ENCODE measurements at regions not wholly inside any gene's neighbourhood (a gene's known extent, or its start where the extent isn't known, plus 50 kb on each side); places are given as distances from the start of the nearest gene placed in this dataset.

DNA sequence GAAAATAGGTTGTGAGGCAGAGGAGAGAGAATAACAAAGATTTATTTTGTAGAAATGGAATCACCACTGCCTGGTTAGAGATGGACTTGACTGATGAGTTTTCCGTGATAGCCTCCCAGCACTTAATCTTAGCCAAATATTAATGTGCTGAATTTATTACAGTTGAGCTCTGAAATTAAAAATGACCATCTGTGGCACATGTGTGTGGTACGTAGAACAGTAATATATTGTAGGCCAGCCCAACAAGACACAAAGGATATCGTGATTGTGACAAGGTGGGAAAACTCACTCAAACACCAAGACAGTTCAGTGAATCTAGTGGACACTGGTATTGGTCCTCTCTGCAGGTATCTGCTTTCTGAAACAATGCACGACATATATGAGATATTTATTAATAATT is 119.4 kb downstream of the HAO1 start:
- Histone ChIP-seq H3K9me3 (no peaks in the 10 kb centered on the region), H3K27ac (no peak overlapping the region), H3K4me3 (no peak overlapping the region), H3K4me1 (no peaks in the 10 kb centered on the region), H3K36me3 (no peaks in the 10 kb centered on the region), H3K27me3 (no peaks in the 10 kb centered on the region)
- ATAC-seq (no peak), DNase-seq (no peak)
- intact Hi-C loops (cut with DNase I) = no loop called here
- TF ChIP-seq, protein P1, sequence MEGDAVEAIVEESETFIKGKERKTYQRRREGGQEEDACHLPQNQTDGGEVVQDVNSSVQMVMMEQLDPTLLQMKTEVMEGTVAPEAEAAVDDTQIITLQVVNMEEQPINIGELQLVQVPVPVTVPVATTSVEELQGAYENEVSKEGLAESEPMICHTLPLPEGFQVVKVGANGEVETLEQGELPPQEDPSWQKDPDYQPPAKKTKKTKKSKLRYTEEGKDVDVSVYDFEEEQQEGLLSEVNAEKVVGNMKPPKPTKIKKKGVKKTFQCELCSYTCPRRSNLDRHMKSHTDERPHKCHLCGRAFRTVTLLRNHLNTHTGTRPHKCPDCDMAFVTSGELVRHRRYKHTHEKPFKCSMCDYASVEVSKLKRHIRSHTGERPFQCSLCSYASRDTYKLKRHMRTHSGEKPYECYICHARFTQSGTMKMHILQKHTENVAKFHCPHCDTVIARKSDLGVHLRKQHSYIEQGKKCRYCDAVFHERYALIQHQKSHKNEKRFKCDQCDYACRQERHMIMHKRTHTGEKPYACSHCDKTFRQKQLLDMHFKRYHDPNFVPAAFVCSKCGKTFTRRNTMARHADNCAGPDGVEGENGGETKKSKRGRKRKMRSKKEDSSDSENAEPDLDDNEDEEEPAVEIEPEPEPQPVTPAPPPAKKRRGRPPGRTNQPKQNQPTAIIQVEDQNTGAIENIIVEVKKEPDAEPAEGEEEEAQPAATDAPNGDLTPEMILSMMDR (IDR thresholded peaks at IDR 0.05) = no peak

DNA sequence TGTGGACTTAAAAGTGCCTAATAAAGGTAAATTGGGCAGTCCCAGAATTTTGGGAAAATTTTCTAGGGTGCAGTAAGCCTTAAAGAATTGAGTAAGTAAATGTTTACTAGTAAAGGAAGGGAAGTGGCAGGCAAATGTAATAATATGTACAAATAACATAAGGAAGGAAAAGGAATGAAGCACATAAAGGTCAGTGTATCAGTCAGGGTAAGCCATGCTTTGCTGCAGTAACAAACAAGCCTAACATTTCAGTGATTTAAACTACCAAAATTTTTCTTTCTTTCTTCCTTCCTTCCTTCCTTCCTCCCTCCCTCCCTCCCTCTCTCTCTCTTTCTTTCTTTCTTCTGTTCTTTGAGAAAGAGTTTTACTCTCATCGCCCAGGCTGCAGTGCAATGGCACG is 117.5 kb downstream of the HAO1 start:
- H3K27me3 ChIP-seq = no peaks in the 10 kb centered on the region
- TF ChIP-seq, protein P1 (IDR thresholded peaks at IDR 0.05) = no peak
- ATAC-seq (no peak), DNase-seq (no peak)
- intact Hi-C loops (cut with DNase I) = no loop called here
- H3K9me3 ChIP-seq = no peaks in the 10 kb centered on the region
- no peak overlapping the region for H3K27ac ChIP-seq
- H3K4me3 ChIP-seq = no peak overlapping the region
- no peaks in the 10 kb centered on the region for H3K36me3 ChIP-seq
- no peaks in the 10 kb centered on the region for H3K4me1 ChIP-seq

DNA sequence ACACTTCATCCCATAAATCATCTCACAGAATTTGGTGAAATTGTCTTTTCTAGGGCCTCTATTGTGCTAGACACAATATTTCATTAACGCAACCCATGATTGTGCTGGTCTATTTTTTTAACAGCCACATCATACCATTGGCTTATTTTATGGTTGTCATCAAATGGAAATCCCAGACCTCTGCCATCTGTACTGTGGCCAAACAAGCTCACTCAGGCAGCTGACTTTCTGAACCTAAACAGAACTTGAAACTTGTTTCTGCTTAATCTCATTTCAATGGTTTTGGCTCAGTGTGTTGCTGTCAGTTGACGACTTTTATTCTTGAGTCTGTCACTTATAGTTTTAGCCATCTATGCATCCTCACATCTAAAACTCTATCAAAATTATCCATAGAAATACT is 111.8 kb downstream of the HAO1 start:
- H3K36me3 ChIP-seq = no peaks in the 10 kb centered on the region
- intact Hi-C loops (cut with DNase I) = no loop called here
- H3K27ac ChIP-seq = no peak overlapping the region
- H3K9me3 ChIP-seq = no peaks in the 10 kb centered on the region
- DNase-seq (no peak), ATAC-seq (no peak)
- H3K4me3 ChIP-seq = no peak overlapping the region
- TF ChIP-seq, protein P1 (IDR thresholded peaks at IDR 0.05) = no peak
- no peaks in the 10 kb centered on the region for H3K4me1 ChIP-seq
- H3K27me3 ChIP-seq = no peaks in the 10 kb centered on the region

DNA sequence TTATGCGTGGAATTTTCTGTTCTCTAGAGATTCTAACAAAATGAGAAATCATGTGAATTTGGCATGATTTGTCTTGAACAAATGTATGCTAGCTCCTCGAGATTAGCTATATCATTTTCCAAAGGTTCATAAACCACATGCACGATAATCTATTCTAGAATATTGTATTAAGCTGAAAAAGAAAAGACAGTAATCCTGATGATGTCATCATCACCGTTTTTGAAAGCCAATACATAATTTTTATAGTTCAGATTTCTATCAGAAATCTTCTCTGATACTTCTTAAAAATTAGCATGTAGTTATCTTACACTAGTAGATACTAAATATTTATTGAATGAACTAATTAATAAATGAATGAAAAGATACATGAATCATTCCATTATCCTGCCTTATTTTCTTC is 111.2 kb downstream of the HAO1 start:
- Histone ChIP-seq H3K9me3 (peaks cover 0 to 5% of the 10 kb centered on the region in 2 donors), H3K4me1 (no peaks in the 10 kb centered on the region), H3K27ac (no peak overlapping the region), H3K36me3 (no peaks in the 10 kb centered on the region), H3K27me3 (no peaks in the 10 kb centered on the region), H3K4me3 (no peak overlapping the region)
- DNase-seq (no peak), ATAC-seq (no peak)
- TF ChIP-seq, protein P1 (IDR thresholded peaks at IDR 0.05) = no peak
- intact Hi-C loops (cut with DNase I) = no loop called here

DNA sequence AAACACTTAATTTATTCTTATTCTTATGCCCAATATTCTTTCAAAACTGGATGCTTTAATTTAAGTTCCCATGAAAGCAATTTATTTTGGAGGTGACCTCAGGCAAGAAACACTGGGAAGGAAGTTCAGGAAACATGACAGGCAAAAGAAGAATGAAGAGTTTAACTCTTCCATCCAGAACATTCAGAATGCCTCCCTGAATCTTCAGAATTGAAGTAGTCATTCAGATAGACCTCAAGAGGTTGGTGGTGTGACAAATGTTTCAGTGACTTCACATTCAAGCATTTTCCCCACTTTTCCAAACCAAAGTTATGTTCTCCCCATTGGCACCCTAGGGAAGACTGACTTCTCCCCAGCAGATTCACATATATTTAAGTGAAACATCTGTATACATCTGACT is 110.5 kb downstream of the HAO1 start:
- H3K27me3 ChIP-seq = no peaks in the 10 kb centered on the region
- DNase-seq = no peak
- H3K4me1 ChIP-seq = no peaks in the 10 kb centered on the region
- H3K4me3 ChIP-seq = no peak overlapping the region
- H3K9me3 ChIP-seq = peaks cover 0 to 11% of the 10 kb centered on the region in 2 donors
- H3K36me3 ChIP-seq = no peaks in the 10 kb centered on the region
- ATAC-seq = no peak
- intact Hi-C loops (cut with DNase I) = no loop called here
- H3K27ac ChIP-seq = no peak overlapping the region
- TF ChIP-seq, protein P1 (IDR thresholded peaks at IDR 0.05) = no peak

Small RNAs in the stretch of these regions (microRNA-seq; reads per million reads assigned to microRNA genes)
- gene MIR8062 = 0 reads per million in 2 donors
